GM19324 (cell line): ENCODE measurements at regions not wholly inside any gene's neighbourhood (a gene's known extent, or its start where the extent isn't known, plus 50 kb on each side); places are given as distances from the start of the nearest gene placed in this dataset.

Experiments
- ATAC-seq: cut with Tn5 transposase; IDR thresholded peaks from one replicate; pipeline ENCODE4 v1.9.1; 2021; ENCODE audit warnings: mild to moderate bottlenecking, moderate library complexity; ENCODE audit not compliant: unreplicated experiment, low FRiP score

DNA sequence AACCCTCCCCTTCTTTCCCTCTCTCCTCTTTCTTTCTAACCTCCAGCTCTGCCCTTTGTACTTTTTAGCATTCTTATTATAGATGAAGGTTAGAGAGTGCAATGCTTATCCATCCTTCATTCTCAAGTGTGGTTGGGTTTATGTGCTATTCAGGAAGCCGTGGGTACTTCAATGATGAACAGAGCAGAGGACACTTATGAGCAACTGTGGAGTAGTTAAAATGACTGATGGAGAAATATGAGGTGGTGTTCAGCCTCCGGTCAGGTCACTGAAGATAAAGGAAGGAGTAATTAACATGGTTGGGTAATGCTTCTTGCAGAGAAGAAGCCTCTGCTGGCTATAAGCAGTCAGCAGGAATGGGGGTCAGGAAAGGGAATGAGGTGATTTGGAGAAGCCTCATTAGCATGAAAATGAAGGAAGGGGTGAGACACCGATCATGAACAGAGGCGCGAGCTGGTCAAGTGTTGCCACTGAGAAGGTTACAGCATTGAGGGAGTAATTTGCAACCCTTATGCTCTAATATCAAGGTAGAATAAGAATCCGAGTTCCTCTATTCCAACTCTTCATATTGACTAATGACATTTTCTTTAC lies 174.7 kb downstream of the LPIN1 start:
- no peak for ATAC-seq

DNA sequence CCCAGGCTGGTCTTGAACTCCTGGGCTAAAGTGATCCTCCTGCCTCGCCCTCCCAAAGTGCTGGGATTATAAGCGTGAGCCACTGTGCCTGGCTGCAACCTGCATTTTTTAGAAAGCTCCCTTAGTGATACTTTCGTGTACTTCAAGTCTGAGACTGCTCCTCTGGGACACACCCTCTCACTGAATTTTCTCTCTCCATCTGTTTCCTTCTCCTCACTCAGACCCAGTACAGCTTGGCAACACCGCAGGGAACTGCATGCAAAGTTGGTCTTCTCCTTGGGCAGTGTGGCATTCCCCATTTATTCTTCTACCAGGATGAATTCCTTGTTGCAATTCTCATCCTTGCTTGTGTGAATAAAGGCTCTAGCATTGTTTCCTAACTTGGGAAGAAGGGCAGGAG lies 175.9 kb downstream of the LPIN1 start:
- no peak for ATAC-seq

DNA sequence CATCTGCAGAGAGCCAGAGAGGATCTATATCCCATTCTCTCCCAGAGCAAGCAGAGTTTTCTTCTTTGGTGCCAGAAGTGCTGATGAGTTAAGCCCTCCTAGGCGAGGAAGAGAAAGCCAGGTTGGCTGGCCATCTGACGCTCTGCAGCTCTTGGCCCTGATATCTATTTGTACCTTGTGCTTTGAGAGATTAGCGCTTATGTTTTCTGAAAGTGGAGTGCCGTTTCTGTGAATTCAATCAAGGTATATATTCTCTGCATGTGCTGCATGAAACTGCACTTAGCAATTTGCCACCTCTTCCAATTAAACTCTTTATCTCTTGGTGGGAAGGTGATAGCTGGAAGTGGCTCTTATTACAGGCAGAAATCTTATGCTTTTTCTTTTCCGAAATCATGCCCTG lies 177.5 kb downstream of the LPIN1 start:
- no peak for ATAC-seq

DNA sequence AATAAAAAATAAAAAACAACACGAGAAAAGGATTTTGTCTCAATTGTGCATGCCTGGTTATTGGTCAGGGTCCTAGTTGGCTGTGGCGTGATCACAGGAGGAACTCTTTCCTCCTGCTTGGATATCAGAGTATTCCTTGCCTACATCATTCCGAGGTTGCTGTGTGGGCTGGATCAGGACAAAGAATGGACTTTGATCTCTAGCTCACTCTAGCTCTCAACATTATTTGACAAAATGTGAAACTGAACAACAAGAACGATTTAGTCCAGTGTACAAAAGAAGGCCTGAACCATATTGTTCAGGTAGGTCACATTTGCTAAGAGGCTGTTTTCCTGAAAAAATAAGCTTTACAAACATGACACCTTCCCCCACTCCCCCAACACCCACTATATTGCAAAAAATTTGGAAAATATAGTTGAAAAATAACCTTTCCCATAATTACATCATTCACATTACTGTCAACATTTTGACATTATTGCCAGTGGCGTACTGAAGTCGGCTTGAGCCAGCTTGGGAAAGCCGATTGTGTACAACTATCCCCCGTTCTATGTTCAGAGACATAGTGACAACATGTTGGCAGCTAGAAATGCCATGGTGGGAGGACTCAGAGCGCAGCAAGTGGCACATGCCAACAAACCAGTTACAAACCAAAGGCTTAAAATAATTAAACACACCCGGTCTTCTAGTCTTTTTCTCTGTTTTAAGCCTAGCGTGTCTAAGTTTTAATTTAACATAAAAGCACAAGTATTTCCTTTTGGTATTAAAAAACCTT lies 179.0 kb downstream of the LPIN1 start:
- ATAC-seq: no peak

DNA sequence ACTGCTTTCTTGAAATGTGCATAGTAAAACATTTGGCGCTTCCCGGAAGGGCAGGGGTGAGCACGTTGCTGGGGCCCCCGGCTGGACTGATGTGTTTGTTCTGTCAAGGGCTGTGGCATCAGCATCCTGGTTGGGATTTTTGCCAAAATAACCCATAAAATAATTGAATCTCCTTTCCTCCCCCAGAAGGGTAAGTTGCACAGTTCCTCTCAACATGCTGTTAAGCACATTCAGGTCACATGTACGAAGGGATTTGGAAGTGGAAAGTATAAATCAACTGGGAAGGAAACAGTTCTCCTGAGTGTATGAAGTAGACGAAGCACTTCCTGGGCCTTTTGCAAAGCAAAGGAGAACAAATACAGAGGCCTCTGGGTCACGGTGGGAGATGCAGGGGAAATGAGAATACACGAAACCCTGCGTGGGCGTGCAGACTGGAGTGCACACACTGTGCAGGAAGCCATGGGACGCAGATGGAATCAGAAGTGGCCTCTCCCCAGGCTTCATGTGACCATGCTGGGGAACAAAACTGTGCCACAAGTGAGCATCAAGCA lies 183.9 kb downstream of the LPIN1 start:
- ATAC-seq: no peak

DNA sequence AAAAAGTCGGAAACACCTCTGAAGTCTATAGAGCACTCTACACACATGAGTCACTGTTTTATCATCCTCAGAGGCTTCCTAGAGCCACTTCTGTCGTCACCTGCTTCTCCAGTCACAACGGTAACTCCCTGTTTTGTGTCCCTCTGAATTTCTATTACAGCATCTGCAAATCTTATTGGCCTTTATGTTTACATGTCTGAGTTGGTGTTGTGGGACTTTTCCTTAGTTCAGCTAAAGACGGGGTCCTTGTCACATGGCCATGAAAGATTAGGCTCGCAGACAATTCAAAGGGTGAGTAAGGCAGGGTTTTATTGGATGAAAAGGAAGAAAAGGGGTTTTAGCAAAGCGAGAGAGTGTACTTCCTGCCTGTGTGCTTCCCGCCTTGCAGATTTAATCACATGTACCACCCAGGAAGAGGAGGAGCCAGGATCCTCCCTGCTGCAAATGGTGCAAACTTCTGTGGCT lies 185.6 kb downstream of the LPIN1 start:
- ATAC-seq: no peak

DNA sequence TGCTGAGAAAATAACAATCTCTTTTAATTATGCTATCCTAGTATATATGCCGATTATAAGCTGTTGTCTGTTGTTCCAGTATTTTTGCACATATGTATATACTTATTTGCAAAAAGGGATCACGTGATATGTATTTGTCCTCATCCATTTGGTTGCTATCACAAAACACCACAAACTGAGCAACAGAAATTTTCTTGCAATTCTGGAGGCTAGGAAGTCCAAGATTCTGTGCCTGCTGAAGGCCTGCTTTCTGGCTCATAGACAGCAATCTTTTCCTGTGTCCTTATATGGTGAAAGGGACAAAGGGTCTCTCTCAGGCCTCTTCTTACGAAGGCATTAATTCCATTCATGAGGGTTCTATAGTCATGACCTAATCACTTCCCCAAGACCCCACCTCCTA lies 186.5 kb downstream of the LPIN1 start:
- no peak for ATAC-seq

DNA sequence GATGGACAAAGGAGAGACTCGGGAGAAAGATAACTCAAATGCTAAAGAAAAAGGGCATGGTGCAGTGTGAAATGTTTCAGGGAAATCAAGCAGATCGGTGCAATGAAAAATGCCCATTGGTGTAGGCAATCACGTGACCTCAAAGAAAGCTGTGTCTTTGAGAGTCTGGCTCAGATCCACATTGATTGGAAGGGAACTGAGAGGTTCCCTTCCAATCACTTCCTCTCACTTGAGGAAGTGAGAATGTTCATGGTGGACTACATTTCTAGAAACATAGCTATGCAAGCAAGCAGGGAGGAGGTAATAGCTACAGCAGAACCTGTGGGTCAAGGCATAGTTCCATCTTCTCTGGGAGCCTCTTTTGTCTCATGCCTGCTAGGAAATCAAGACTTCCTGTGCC lies 187.4 kb downstream of the LPIN1 start:
- no peak for ATAC-seq

DNA sequence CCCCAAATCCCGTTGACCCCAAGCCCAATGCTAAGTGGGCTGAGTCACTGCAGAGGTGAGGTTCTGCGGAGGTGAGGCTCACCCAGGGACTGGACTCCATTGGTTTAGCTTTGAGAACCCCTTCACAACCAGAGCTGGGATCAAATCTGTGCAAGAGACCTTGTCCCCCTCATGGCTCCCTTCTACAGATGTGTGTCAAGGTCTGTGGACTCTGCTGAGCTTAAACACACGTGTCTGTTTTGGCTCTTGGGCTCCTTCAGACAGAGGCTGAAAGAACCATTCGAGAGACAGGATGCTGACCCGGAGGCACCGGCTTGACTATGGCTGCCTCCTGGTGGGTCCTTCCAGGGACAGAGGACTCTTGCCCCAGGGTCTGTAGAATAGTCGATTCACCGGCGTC lies 190.3 kb downstream of the LPIN1 start:
- ATAC-seq: no peak

DNA sequence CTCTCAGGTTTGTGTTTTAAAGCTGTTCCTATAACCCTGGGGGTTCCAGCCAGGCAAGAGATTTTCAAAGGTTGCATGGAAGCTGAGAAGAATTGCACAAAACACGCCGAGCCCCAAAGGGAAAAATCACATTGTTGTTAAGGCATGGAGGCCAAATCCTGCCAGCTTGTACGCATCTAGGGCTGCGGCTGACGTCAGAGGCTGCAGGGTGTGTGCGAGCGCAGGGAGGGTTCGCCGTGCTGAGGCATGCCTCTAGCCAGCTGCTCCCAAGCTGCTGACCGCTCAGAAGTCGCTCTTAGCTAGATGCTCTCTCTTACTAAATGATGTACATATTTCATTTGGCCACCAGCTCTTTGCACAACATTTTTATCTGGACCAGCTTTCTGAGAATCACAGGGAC lies 191.8 kb downstream of the LPIN1 start:
- no peak for ATAC-seq

DNA sequence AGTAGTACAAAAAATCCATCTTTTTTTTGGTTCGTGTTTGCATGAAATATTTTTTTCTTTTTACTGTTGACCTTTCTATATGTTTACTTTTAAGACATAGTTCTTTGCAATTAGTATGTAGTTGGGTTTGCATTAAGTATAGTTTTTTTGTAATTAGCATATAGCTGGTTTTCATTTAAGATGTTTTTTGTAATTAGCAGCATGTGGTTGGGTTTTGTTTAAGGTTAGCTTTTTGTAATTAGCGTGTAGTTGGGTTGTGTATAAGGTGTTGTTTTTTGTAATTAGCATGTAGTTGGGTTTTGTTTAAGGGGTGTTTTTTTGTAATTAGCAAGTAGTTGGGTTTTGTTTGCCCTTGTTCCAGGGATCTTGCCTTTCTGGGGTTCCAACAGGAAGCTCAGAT lies 193.1 kb downstream of the LPIN1 start:
- ATAC-seq: no peak

DNA sequence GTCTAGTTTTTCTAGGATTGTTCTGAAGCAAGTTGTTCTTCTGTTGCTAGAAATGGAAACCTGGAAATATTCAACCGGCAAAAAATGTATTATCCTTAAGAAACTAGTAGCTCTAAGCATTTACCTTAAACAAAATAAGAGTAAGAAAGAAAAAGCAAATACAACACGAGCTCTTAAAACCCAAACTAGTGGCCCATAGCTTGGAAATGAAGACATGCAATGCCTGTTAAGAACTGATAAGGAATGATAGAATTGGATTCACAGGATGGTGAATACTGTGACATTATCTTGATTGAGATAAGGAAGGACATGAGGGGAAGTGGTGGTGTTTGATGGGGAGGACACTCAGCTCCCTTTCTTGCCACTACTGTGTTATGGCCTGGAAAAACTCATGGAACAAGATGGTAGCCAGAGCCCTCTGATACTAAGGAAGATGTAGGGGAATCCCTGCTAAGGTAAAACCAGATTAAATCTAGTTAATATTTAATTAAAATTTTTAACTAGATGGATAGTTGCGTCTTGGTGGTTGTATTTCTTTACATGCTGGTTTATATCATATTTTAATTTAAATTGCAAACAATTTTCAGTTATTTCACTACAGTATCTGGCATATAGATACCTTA lies 193.8 kb downstream of the LPIN1 start:
- ATAC-seq: no peak

DNA sequence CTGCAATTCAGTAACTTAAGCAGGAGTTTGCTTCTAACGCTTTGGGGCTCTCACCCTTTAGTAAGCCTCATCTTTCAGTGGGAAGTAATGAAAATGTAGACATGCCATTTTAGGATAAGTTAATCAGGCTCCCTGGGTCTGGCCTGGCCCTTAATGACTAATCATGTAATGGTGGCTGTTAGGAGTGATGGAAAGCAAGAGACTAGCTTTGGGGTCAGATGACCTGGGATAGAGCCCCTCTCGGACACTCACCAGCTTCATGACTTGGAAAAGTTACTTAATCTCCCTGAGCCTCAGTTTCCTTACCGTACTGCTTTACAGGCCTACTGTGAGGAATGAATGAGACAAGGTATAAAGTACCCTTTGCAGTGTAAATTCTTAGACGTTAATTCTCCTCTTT lies 194.4 kb downstream of the LPIN1 start:
- ATAC-seq: no peak

DNA sequence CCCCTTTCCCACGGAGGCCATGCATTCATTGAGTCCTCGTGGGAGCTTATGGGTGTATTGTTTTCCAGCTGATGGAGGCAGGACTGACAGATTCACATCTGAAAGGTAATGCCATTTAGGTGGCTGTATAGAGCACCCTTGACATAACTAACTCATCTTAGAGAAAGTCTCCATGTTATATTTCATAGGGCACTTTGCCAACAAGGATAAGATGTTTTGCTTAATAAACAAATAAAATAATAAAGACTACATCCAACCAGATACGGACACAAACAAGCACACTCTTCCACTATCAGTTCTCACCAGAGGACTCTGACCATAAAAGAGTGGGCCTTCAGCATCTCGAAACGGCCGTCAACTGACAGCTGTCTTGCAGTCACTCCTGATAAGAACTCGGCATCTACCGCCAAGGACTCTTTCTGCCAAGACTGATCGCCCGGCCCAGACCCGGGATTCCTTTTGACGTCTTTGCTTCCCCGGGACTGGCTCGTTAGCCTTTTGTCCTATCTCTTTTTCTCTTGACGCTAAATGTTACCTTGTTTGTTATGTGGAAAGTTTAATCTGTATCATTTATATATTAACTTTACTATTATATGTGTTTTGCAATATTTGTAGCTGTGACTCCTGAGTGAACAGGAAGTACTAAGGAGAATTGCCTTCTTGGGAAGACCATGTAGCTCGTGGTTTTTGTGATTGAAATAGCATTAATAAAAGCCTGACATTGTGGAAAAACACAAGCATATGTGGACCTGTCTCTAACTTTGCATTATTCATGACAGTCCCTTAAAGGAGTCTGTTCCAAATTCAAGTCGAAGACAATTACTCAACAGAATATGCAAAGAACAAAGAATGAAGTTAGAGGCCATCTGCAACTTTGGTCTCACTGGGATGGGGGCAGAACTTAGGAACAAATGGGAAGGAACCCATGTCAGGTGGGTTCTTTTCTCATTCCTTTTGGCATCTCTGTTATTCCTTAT lies 195.1 kb downstream of the LPIN1 start:
- no peak for ATAC-seq

DNA sequence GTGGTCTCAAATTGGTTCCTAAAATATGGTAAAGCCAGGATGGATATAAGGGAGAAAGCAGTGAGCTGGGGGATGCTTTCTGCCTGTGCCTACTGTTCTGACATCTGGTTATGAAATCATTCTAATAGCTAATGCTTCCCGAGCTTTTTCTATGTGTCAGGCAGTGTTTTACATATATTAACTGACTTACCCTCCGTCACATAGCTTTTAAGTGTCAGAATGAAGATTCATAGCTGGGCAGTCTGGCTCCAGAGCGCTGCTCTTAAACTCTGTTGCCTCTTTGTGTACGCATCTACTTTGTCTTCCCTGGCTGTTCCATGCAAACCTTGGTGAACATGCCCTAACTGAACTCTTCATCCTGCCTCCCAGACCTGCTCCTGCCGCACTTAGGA lies 195.7 kb downstream of the LPIN1 start:
- no peak for ATAC-seq

DNA sequence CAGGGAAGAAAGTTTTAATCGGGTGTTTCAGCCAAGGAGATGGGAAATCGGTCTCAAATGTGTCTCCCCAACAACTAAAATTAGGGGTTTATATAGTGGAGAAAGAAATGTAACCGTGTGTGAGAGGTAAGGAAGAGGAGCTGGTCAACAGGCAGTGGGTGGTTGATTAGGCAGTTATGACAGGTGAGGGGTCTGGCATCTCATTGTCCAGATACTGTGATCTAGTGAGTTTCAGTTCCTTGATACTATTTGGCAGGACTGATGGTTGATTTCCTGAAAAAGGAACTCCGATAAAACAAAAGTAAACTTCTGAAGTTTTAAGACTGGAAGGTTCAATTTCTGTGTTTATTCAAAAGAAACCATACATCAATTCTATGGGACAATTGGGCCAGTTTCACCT lies 197.9 kb downstream of the LPIN1 start:
- ATAC-seq: no peak

DNA sequence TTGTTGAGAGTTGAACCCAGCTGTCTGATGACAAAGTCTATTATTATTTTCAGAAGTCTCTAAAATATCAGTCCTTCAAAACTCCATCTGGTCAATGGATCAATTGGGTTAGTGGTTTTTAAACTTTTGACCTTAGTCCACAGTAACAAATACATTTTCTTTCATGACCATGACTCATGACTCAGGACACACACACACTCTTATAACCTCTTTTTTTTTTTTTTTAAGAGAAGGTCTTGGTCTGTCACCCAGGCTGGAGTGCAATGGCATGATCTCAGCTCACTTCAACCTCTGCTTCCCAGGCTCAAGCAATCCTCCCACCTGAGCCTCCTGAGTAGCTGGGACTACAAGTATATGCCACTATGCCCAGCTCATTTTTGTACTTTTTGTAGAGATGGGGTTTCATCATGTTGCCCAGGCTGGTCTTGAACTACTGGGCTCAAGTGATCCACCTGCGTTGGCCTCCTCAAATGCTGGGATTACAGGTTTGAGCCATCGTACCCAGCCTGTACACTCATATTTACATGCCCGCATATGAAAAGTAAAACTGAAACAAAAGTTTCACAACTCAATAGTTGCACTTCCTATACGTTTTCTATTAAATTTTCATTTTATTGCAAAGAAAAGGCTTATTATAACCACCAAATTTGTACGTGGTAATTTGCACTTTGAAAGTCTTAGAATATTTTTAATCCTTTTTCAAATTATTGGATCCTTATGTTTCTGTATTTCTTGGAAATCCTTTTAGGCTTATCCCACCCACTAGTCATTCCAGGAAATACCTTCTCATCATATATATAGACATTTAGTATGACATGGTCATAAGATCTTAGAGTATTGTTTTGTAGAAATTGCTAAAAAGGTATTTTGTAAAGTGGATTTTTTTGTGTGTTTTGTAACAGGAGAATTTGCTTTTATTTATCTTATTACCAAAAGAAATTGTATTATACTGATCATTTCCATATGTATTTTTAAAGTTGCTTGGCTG lies 199.0 kb downstream of the LPIN1 start:
- peak; percentile 71 for ATAC-seq

DNA sequence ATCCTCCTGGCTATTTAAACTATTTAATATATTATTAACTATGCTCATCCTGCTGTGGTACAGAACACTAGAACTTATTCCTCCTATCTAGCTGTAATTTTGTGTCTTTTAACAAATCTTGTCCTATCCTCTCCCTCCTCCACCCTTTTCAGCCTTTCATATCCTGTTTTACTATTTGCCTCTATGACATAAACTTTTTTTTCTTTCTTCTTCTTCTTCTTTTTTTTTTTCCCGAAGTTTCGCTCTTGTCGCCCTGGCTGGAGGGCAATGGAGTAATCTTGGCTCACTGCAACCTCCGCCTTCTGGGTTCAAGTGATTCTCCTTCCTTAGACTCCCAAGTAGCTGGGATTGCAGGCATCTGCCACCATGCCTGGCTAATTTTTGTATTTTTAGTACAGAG lies 201.5 kb downstream of the LPIN1 start:
- ATAC-seq: no peak
